GM18867 (cell line): ENCODE measurements at regions not wholly inside any gene's neighbourhood (a gene's known extent, or its start where the extent isn't known, plus 50 kb on each side); places are given as distances from the start of the nearest gene placed in this dataset.

ENCODE experiments used
- ATAC-seq: cut with Tn5 transposase; IDR thresholded peaks from one replicate; pipeline ENCODE4 v1.9.1; 2021; ENCODE audit warnings: mild to moderate bottlenecking, moderate library complexity; ENCODE audit not compliant: unreplicated experiment

DNA sequence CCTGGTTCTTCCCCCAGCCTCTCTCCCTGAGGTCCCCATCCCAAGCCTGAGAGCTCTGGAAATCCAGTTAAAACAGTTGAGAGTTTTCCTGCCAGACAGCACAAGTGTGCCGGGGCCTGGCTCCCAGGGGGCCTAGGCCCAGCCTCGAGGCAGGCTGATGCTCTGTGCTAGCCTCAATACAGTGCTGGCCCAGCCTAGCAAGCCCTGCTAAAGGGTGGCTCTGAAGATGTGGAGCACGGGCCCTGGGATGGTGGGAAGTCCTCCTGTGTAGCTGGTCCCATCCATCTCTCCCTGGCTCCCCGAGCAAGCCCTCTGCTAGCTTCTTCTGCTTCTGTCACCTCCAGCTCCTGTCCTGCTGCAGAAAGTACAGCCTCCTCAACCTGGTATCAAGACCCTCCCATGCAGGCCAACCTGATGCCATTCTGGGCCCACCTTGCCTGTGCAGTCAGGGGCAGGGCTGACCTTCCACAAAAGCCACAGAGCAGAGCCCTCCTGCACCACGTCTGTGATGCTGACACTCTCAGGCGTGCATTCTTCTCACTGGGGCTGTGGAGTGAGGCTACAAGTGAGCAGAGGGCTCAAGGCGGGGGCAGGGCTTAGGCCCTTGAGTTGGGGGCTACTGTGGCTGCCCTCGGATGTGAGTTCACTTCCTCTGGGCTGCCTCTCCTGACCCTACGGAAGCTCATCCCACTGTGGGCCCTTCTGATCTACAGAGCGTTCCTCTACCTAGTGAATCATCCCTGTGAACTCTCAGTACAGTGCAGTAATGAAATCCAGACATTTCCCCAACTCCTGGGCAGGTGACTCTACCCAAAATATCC, 60.1 kb upstream of the LAPTM4A start:
- ATAC-seq: no peak

DNA sequence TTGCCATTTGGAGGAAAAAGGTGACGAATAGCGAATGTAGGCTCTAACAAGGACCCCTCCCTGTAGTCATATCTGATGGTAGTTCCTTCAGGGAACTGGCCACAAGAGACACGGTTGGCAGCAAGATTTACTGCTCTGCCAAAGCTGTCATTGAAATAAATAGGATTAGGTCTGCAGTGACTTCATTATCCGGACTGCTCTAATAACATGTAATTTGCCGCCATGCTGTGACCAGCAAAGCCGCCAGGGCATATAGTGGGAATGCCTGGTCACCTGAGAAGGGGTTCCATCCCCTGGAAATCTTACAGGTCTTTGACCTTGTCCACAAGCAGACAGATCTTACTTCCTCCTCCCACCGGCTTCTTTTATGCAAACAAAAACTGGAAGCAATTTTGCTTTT, 59.4 kb upstream of the LAPTM4A start:
- no peak for ATAC-seq

DNA sequence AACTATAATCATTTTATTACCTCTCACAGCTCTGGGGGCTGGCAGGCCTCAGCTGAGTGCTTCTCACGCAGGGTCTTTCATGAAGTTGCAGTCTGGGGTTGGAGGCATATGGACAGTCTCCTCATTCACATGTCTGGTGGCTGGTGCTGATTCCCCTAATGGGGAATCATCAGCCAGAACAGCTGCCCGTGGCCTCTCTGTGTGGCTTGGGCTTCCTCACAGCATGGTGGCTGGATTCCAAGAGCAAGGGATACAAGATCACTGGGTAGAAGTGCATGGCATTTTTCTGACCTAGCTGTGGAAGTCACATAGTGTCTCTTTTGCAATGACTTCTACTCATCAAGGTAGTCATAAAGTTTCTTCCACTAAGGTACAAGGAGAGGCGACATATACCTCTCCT, 59.0 kb upstream of the LAPTM4A start:
- ATAC-seq: no peak

DNA sequence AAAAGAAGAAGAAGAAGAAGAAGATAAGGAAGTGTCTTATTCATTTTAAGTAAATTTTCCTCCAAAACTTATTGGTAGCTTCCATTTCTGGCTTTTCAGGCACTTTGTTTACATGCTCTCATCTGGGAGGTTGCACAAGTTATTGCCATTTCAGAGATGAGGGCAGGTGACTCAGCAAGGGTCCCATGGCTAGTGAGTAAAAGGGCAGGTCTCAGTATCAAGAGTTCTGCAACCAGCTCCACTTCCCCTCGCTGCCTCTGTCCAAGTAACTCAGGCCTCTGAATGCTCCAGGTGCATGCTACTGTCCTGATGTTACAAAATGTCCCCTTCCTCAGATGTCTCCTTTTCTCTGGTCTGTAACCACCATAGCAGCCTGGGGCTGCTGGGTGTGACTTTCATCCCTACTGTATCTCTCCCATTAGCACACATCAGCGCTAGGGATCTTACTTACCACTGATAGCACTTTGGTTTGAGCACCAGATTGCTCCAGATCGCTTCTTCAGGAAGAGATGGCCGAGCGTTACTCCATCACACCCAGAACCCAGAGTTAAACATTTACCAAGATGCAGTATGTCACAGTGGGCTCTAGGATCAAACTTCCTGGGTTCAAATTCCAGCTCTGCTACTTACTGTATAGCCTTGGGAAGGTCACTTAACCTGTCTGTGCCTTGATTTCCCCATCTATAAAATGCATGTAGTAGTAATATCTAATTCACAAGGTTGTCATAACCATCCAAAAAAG, 57.4 kb upstream of the LAPTM4A start:
- no peak for ATAC-seq

DNA sequence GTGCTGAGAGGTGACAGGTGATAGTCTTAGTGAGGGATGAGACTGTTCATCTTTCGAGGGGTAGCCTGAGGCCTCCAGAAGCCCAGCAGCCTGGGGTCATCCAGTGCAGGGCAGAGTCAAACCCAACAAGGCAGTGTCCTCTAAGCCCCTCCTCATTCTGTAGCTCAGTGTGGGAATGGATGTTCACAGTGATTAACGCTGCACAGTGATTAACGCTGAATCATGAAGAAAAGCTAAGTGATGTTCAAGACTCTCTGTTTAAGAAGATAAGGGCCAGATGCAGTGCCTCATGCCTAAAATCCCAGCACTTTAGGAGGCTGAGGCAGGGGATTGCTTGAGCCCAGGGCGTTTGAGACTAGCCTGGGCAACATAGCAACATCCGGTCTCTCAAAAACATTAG, 56.3 kb upstream of the LAPTM4A start:
- ATAC-seq: no peak

DNA sequence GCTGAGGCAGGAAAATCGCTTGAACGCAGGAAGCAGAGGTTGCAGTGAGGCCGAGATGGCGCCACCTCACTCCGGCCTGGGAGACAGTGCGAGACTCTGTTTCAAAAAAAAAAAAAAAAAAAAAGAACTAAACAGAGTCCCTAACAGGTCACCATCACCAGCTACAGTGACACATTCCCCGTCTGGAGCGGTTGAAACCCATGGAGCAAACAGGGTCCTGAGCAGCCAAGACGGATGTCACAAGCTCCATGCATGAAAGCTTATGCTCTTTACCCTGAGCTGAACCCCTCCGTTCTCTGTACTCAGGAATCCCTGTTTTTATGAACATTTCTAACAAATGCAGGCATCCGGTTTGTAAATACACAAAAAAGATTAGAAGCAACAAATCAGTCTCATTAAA, 55.9 kb upstream of the LAPTM4A start:
- ATAC-seq: no peak

DNA sequence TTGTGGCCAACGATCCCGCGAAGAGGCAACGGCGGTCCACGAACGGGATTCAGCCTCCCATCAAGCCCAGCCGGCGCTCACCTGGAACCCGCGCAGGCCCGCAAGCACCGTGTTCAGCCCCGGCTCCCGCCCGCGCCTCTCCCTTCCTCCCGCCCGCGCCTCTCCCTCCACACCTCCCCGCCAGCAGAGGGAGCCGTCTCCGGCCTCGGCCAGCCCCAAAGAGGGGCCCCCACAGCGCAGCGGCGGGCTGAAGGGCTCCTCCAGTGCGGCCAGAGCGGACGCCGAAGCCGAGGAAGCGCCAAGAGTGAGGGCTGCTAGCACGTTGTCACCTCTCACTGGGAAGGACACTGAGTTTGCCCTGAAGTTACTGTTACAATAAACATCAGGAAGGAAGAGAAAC, 55.3 kb upstream of the LAPTM4A start:
- ATAC-seq: no peak

DNA sequence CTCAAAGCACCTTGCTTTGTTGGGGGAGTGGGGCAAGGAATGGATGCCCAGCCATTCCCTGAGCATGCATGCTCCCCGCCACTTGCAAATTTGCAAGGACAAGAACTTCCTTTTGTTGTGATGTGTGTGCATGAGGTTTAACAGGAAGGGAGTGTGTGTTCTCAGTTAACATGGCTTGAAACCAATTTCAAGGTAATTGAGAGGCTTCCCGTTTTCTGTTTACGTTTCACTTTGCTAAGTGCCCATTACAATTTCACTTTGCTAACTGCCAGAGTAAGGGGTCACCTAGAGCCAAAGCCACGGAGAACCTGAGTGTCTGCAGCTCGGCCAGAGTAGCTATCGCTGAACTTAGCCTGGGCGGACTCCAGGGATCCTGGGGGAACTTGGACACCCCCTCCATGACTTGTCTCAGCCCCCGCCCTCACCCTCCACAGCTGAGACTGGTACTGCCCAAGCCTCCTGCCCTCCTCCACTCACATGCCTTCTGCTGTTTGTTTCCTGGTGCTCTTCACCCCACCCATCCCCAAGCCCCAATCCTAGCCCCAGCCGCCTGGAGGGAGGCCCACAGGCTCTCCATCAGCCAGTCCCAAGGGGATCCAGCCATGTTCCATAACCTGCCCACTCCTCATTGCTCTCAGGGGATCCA, 53.6 kb upstream of the LAPTM4A start:
- ATAC-seq: no peak

DNA sequence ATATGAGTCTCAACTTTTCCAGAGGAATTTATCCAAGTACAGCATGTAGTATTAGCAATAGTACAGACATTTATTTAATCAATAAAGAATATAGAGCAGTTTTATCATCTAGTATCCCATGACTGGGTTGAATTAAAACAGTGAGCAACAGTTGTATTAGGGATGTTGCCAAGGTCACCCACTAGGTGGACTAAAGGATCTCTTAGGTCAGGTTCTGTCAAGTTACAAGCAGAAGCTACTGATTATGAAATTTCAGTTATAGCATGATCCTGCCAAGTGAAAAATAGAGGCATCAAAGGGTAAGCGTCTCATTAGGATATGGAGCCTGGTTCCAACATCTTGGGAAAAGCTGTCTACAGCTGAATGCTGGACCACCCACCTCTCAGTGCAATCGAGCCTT, 52.1 kb upstream of the LAPTM4A start:
- no peak for ATAC-seq
